Astrocyte (in vitro differentiated cells and primary cell): ENCODE measurements at regions not wholly inside any gene's neighbourhood (a gene's known extent, or its start where the extent isn't known, plus 50 kb on each side); places are given as distances from the start of the nearest gene placed in this dataset.

Experiments
- DNase-seq: peaks from one replicate; pipeline ENCODE4 v3.0.0-alpha.2; 2010; ENCODE audit warnings: low read depth
- FAIRE-seq: peaks from 2 replicates; lab custom pipeline; 2011; peaks lifted over from hg19 to GRCh38; lab: Jason Lieb, UNC
- H2AFZ ChIP-seq: 2 replicates; pipeline ENCODE4 v1.6.0; 2012; ENCODE audit warnings: low read depth, low read length, inconsistent platforms
- H3K27ac ChIP-seq: 2 replicates; pipeline ENCODE4 v1.5.1; 2011; ENCODE audit warnings: low read depth, low read length, inconsistent platforms
- H3K27me3 ChIP-seq: 2 replicates; pipeline ENCODE4 v1.6.0; 2011; ENCODE audit warnings: low read length, inconsistent platforms; ENCODE audit not compliant: insufficient read depth
- H3K36me3 ChIP-seq: 2 replicates; pipeline ENCODE4 v1.5.1; 2011; ENCODE audit warnings: low read length, inconsistent platforms; ENCODE audit not compliant: insufficient read depth
- H3K4me1 ChIP-seq: 2 replicates; pipeline ENCODE4 v1.5.1; 2011; ENCODE audit warnings: low read length, inconsistent platforms; ENCODE audit not compliant: insufficient read depth
- H3K4me2 ChIP-seq: 2 replicates; pipeline ENCODE4 v1.6.0; 2012; ENCODE audit warnings: low read length, inconsistent platforms
- H3K4me3 ChIP-seq: 2 replicates; pipeline ENCODE4 v1.5.1; 2011; ENCODE audit warnings: low read depth, mild to moderate bottlenecking, low read length, inconsistent platforms; ENCODE audit not compliant: insufficient read depth
- H3K79me2 ChIP-seq: 2 replicates; pipeline ENCODE4 v1.6.0; 2012; ENCODE audit warnings: mild to moderate bottlenecking, low read length, inconsistent platforms; ENCODE audit not compliant: insufficient read depth
- H3K9ac ChIP-seq: 2 replicates; pipeline ENCODE4 v1.6.0; 2012; ENCODE audit warnings: mild to moderate bottlenecking, low read length, inconsistent platforms
- H3K9me3 ChIP-seq: 2 replicates; pipeline ENCODE4 v1.5.1; 2012; ENCODE audit warnings: low read depth, mild to moderate bottlenecking, low read length, inconsistent platforms; ENCODE audit not compliant: insufficient read depth
- H4K20me1 ChIP-seq: 2 replicates; pipeline ENCODE4 v1.6.0; 2012; ENCODE audit warnings: low read length, inconsistent platforms; ENCODE audit not compliant: insufficient read depth
- H3K27ac Mint-ChIP-seq: one replicate; pipeline ENCODE4 v1.8.0; 2021; ENCODE audit warnings: mild to moderate bottlenecking, mixed read lengths; ENCODE audit not compliant: unreplicated experiment
- H3K27me3 Mint-ChIP-seq: one replicate; pipeline ENCODE4 v1.8.0; 2021; ENCODE audit warnings: low read depth, mixed read lengths; ENCODE audit not compliant: unreplicated experiment
- H3K36me3 Mint-ChIP-seq: one replicate; pipeline ENCODE4 v1.8.0; 2021; ENCODE audit warnings: low read depth, mixed read lengths; ENCODE audit not compliant: unreplicated experiment
- H3K4me1 Mint-ChIP-seq: one replicate; pipeline ENCODE4 v1.8.0; 2021; ENCODE audit warnings: low read depth, mixed read lengths; ENCODE audit not compliant: unreplicated experiment
- H3K4me3 Mint-ChIP-seq: one replicate; pipeline ENCODE4 v1.8.0; 2021; ENCODE audit warnings: mild to moderate bottlenecking, moderate library complexity, mixed read lengths; ENCODE audit not compliant: unreplicated experiment
- H3K9me3 Mint-ChIP-seq: one replicate; pipeline ENCODE4 v1.8.0; 2021; ENCODE audit warnings: mild to moderate bottlenecking, mixed read lengths; ENCODE audit not compliant: unreplicated experiment
- CTCF ChIP-seq: IDR thresholded peaks from 2 replicates; pipeline ENCODE4 v1.5.1; 2011; ENCODE audit warnings: low read depth, mild to moderate bottlenecking, inconsistent platforms, low read length, moderate library complexity; ENCODE audit not compliant: insufficient read depth
- EZH2 ChIP-seq: IDR thresholded peaks from 2 replicates; pipeline ENCODE4 v1.6.1; 2012; ENCODE audit warnings: mild to moderate bottlenecking, low read length, inconsistent platforms; ENCODE audit not compliant: insufficient read depth

DNA sequence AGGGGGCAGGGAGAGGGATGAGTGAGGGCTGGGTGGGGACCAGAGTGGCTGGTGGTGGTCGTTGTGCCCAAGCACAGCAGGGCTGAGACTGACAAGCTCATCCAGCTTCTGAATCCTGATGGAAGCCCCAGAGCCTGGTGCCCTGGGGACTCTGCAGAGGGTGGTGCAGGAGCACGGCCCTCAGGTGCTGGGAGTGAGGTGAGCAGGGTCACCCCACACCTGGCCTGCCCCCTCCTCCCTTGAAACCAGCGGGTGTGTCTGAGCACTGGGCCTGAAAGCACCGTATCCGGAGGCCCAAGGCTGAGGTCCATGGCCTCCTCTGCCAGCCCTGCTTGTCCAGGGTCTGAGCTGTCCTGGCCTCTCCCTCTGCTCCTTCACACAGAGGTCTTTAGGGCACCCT, 218.2 kb downstream of the ZNF248 start:
- Histone ChIP-seq H2AFZ (no peak overlapping the region), H3K9ac (no peak overlapping the region), H3K79me2 (no peaks in the 10 kb centered on the region), H3K27ac (no peak overlapping the region), H3K27me3 (no peaks in the 10 kb centered on the region), H3K36me3 (no peaks in the 10 kb centered on the region), H3K4me3 (no peak overlapping the region), H4K20me1 (no peaks in the 10 kb centered on the region), H3K4me2 (no peak overlapping the region), H3K4me1 (no peaks in the 10 kb centered on the region), H3K9me3 (peaks cover 1% of the 10 kb centered on the region)
- no peaks in the 10 kb centered on the region for H3K4me1 Mint-ChIP-seq
- no peak overlapping the region for H3K4me3 Mint-ChIP-seq
- no peak for FAIRE-seq
- H3K27me3 Mint-ChIP-seq = no peaks in the 10 kb centered on the region
- H3K36me3 Mint-ChIP-seq = no peaks in the 10 kb centered on the region
- TF ChIP-seq EZH2 (no peak), CTCF (no peak)
- H3K27ac Mint-ChIP-seq = no peak overlapping the region
- DNase-seq = no peak
- H3K9me3 Mint-ChIP-seq = peaks cover 6% of the 10 kb centered on the region

DNA sequence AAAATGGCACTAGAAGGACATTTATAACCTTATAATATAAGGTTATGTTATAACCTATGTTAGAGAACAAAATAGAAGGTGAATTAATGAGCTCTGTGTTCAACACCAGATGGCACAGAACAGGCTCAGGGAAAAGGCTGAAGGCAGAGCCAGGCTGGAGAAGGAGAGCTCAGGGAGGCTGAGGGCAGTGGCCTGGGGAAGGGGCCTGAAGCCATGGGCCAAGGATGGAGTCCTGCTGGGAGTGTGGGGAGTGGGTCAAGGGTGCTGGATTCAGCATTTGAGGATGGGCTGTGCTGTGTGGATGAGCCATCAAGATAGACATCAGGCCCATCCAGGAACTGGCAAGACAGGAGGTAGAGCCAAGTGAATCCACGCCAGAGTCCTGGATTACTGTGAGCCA, 218.8 kb downstream of the ZNF248 start:
- Mint-ChIP-seq H3K9me3 (peaks cover 8% of the 10 kb centered on the region), H3K4me3 (no peak overlapping the region), H3K27me3 (no peaks in the 10 kb centered on the region), H3K27ac (no peak overlapping the region), H3K4me1 (no peaks in the 10 kb centered on the region), H3K36me3 (no peaks in the 10 kb centered on the region)
- Histone ChIP-seq H3K27ac (no peak overlapping the region), H3K4me3 (no peak overlapping the region), H3K79me2 (no peaks in the 10 kb centered on the region), H2AFZ (no peak overlapping the region), H4K20me1 (no peaks in the 10 kb centered on the region), H3K27me3 (no peaks in the 10 kb centered on the region), H3K36me3 (no peaks in the 10 kb centered on the region), H3K4me2 (no peak overlapping the region), H3K9me3 (peaks cover 5% of the 10 kb centered on the region), H3K9ac (no peak overlapping the region), H3K4me1 (no peaks in the 10 kb centered on the region)
- no peak for TF ChIP-seq EZH2
- no peak for TF ChIP-seq CTCF
- no peak for FAIRE-seq
- DNase-seq = no peak

- H3K9me3 Mint-ChIP-seq = peaks cover 12% of the 10 kb centered on the region
- no peak overlapping the region for H3K27ac ChIP-seq
Measured at GRCh38 chr10:37634351-37634880, 223.0 kb downstream of the ZNF248 start.

More at GRCh38 chr10:37634351-37634880, 223.0 kb downstream of the ZNF248 start:
- TF ChIP-seq EZH2 = no peak
- TF ChIP-seq CTCF = no peak
- H3K4me2 ChIP-seq = no peak overlapping the region
- FAIRE-seq = no peak
- no peaks in the 10 kb centered on the region for H3K4me1 ChIP-seq
- H3K79me2 ChIP-seq = no peaks in the 10 kb centered on the region
- H3K9ac ChIP-seq = no peak overlapping the region
- H3K36me3 Mint-ChIP-seq = no peaks in the 10 kb centered on the region
- no peak overlapping the region for H3K4me3 Mint-ChIP-seq
- no peaks in the 10 kb centered on the region for H3K27me3 Mint-ChIP-seq
- no peaks in the 10 kb centered on the region for H3K27me3 ChIP-seq
- no peak overlapping the region for H3K4me3 ChIP-seq
- H3K27ac Mint-ChIP-seq = no peak overlapping the region
- no peaks in the 10 kb centered on the region for H3K36me3 ChIP-seq
- H3K4me1 Mint-ChIP-seq = no peaks in the 10 kb centered on the region
- H3K9me3 ChIP-seq = peaks cover 5% of the 10 kb centered on the region
- H4K20me1 ChIP-seq = no peaks in the 10 kb centered on the region
- no peak for DNase-seq
- H2AFZ ChIP-seq = no peak overlapping the region
